K562 (cell line): ENCODE measurements at regions not wholly inside any gene's neighbourhood (a gene's known extent, or its start where the extent isn't known, plus 50 kb on each side); places are given as distances from the start of the nearest gene placed in this dataset.

Experiments
- ATAC-seq: fragments of 200-7000 bp; cut with Tn5 transposase; 3 replicates; pipeline ENCODE4 v1.9.1; 2020; ENCODE audit warnings: moderate library complexity
- BruUV-seq: library from RNA; stranded (reverse); fragments of 400-500 nt; replicated peaks from 2 replicates; lab custom pipeline; 2021; lab: Mats Ljungman, UMichigan
- CTCF ChIA-PET: fragments of 300-600 bp; formaldehyde crosslinking; extraction: SDS; loops from one replicate; lab custom pipeline; 2021; ENCODE audit warnings: low intra/inter-chr PET ratio; lab: Yijun Ruan, JAX
- POLR2A ChIA-PET: fragments of 300-600, 350-650 bp; sonication (Branson Sonifier 250); formaldehyde crosslinking; extraction: SDS; loops from one replicate; lab custom pipeline; 2021; ENCODE audit warnings: antibody characterized with exemption, inconsistent platforms; lab: Yijun Ruan, JAX
- DNase-seq, 4 experiments: peaks; one replicate each; pipeline versions ENCODE4 v3.0.0 to v3.0.0-alpha.2; 2011 to 2018; ENCODE audit warnings: low spot score in 3 of 4, mixed read lengths in 3 of 4; ENCODE audit errors: extremely low read depth in 1 of 4
- FAIRE-seq: peaks from 2 replicates; lab custom pipeline; 2011; peaks lifted over from hg19 to GRCh38; lab: Jason Lieb, UNC
- H2AFZ ChIP-seq: 2 replicates; pipeline ENCODE4 v1.6.0; 2011; ENCODE audit warnings: low read depth, low read length, control low read depth, inconsistent platforms
- H3K27ac ChIP-seq: fragments of 200-600 bp; 3 replicates; pipeline ENCODE4 v1.8.0; 2011; ENCODE audit warnings: low read depth, mild to moderate bottlenecking, control low read depth, inconsistent platforms, low read length, moderate library complexity, mixed read lengths; ENCODE audit errors: extremely low read depth
- H3K27me3 ChIP-seq, 2 experiments: fragments of 300-600 bp in 1 of 2; 2 replicates in 1 of 2; 3 replicates in 1 of 2; pipeline versions ENCODE4 v1.6.0 to v1.8.0; 2011; ENCODE audit warnings: inconsistent platforms in 2 of 2, low read length in 2 of 2, mild to moderate bottlenecking in 1 of 2, mixed read lengths in 1 of 2, moderate library complexity in 1 of 2; ENCODE audit not compliant: control insufficient read depth in 2 of 2, insufficient read depth in 2 of 2
- H3K36me3 ChIP-seq: fragments of 300-600 bp; 3 replicates; pipeline ENCODE4 v1.8.0; 2011; ENCODE audit warnings: mild to moderate bottlenecking, low read length, inconsistent platforms; ENCODE audit not compliant: control insufficient read depth, insufficient read depth
- H3K4me1 ChIP-seq, 2 experiments: fragments of 200-600 bp in 1 of 2; replicated peaks in 1 of 2; 2 replicates in 1 of 2; 3 replicates in 1 of 2; pipeline versions ENCODE4 v1.5.1 to v1.8.0; 2011; ENCODE audit warnings: inconsistent platforms in 2 of 2, low read length in 2 of 2, mild to moderate bottlenecking in 1 of 2, mixed read lengths in 1 of 2, moderate library complexity in 1 of 2; ENCODE audit not compliant: control insufficient read depth in 2 of 2, insufficient read depth in 2 of 2
- H3K4me2 ChIP-seq: 2 replicates; pipeline ENCODE4 v1.6.1; 2011; ENCODE audit warnings: low read length, control low read depth, inconsistent platforms, mixed read lengths; ENCODE audit not compliant: insufficient read depth
- H3K4me3 ChIP-seq: fragments of 200-600 bp; sonication (generic), shearing (Covaris generic); 2 replicates; pipeline ENCODE4 v1.5.1; 2016; ENCODE audit warnings: control low read depth, inconsistent platforms
- H3K79me2 ChIP-seq: fragments of 200-600 bp; 3 replicates; pipeline ENCODE4 v1.8.0; 2011; ENCODE audit warnings: low read length, inconsistent platforms; ENCODE audit not compliant: control insufficient read depth, insufficient read depth
- H3K9ac ChIP-seq, 2 experiments: 2 replicates each; pipeline versions ENCODE4 v1.6.0 to v1.6.1; 2011; ENCODE audit warnings: low read depth in 2 of 2, low read length in 2 of 2, control low read depth in 1 of 2, inconsistent platforms in 1 of 2, mild to moderate bottlenecking in 1 of 2, mixed read lengths in 1 of 2; ENCODE audit not compliant: insufficient read depth in 1 of 2
- H3K9me1 ChIP-seq: one replicate; pipeline ENCODE4 v1.6.0; 2011; ENCODE audit warnings: inconsistent platforms, mild to moderate bottlenecking, low read length, moderate library complexity; ENCODE audit not compliant: control insufficient read depth, insufficient read depth
- H3K9me3 ChIP-seq: replicated peaks from 2 replicates; pipeline ENCODE4 v1.5.1; 2011; ENCODE audit warnings: low read depth, low read length, inconsistent platforms; ENCODE audit not compliant: control insufficient read depth, insufficient read depth
- H4K20me1 ChIP-seq: replicated peaks from 2 replicates; pipeline ENCODE4 v1.6.1; 2011; ENCODE audit warnings: low read length, inconsistent platforms, mixed read lengths; ENCODE audit not compliant: control insufficient read depth, insufficient read depth
- MCM5 ChIP-seq: fragments of 450-650 bp; IDR thresholded peaks from 2 replicates; pipeline ENCODE4 v1.6.1; 2016; ENCODE audit warnings: low read depth
- ZNF384 ChIP-seq: IDR thresholded peaks from 2 replicates; pipeline ENCODE4 v1.6.1; 2012; ENCODE audit warnings: low read depth, low read length, improper control_type of control experiment
- WGBS: fragments of 100-300 bp; shearing (Covaris generic); methylation state at CpG from one replicate; pipeline ENCODE4 v1.1.6; 2016; ENCODE audit warnings: low coverage, mixed read lengths; ENCODE audit not compliant: insufficient coverage; ENCODE audit errors: missing lambda C conversion rate; 5-methylcytosine and 5-hydroxymethylcytosine counted together
- in situ Hi-C: fragments of 300-500 bp; cut with MboI; formaldehyde crosslinking; loops from 4 replicates; pipeline ENCODE4 v1.15.0; 2018; ENCODE audit warnings: inconsistent platforms, mixed read lengths
- intact Hi-C: fragments of 100-400 bp; cut with micrococcal nuclease; formaldehyde crosslinking; loops from 2 replicates; pipeline ENCODE4 v1.14.2; 2022
- TF ChIP-seq, protein P1 (sequence below), 2 experiments: fragments of 450-650 bp; IDR thresholded peaks; 2 replicates each; pipeline ENCODE4 v1.6.1; 2016; ENCODE audit warnings: mild to moderate bottlenecking in 2 of 2, borderline replicate concordance in 1 of 2, low read depth in 1 of 2, moderate library complexity in 1 of 2
- TF ChIP-seq, protein P2 (sequence below): sonication (generic); formaldehyde crosslinking; IDR thresholded peaks from 2 replicates; pipeline ENCODE4 v1.5.0; 2020; ENCODE audit warnings: missing genetic modification reagents

DNA sequence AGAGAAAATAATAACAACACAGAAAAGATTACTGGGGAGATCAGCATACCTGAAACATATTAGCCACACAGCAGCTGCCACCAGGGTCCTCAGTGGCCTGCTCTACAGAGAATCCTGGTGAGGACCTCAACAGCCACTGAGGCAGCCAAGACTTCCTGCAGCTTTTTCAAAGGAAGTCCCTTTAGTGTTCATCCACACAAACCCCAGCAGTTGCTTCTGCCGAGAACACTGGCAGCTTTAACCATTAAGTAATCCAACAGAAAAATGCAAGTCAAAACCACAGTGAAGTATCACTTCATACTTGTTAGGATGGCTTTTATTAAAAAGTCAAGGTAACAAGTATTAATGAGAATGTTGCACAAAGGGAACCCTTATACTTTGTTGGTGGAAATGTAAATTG, 542.0 kb upstream of the GCFC2 start:
- no peak for FAIRE-seq
- ATAC-seq, result no peak
- Histone ChIP-seq H3K9ac (no peak overlapping the region), H3K36me3 (no peaks in the 10 kb centered on the region), H3K4me1 (no peaks in the 10 kb centered on the region), H3K9me3 (no peaks in the 10 kb centered on the region), H4K20me1 (no peaks in the 10 kb centered on the region), H2AFZ (no peak overlapping the region), H3K27ac (no peak overlapping the region), H3K4me2 (no peak overlapping the region), H3K9me1 (no peaks in the 10 kb centered on the region), H3K4me3 (no peak overlapping the region), H3K27me3 (no peaks in the 10 kb centered on the region), H3K79me2 (no peaks in the 10 kb centered on the region)
- TF ChIP-seq ZNF384 (no peak), MCM5 (no peak)
- TF ChIP-seq, protein P1, sequence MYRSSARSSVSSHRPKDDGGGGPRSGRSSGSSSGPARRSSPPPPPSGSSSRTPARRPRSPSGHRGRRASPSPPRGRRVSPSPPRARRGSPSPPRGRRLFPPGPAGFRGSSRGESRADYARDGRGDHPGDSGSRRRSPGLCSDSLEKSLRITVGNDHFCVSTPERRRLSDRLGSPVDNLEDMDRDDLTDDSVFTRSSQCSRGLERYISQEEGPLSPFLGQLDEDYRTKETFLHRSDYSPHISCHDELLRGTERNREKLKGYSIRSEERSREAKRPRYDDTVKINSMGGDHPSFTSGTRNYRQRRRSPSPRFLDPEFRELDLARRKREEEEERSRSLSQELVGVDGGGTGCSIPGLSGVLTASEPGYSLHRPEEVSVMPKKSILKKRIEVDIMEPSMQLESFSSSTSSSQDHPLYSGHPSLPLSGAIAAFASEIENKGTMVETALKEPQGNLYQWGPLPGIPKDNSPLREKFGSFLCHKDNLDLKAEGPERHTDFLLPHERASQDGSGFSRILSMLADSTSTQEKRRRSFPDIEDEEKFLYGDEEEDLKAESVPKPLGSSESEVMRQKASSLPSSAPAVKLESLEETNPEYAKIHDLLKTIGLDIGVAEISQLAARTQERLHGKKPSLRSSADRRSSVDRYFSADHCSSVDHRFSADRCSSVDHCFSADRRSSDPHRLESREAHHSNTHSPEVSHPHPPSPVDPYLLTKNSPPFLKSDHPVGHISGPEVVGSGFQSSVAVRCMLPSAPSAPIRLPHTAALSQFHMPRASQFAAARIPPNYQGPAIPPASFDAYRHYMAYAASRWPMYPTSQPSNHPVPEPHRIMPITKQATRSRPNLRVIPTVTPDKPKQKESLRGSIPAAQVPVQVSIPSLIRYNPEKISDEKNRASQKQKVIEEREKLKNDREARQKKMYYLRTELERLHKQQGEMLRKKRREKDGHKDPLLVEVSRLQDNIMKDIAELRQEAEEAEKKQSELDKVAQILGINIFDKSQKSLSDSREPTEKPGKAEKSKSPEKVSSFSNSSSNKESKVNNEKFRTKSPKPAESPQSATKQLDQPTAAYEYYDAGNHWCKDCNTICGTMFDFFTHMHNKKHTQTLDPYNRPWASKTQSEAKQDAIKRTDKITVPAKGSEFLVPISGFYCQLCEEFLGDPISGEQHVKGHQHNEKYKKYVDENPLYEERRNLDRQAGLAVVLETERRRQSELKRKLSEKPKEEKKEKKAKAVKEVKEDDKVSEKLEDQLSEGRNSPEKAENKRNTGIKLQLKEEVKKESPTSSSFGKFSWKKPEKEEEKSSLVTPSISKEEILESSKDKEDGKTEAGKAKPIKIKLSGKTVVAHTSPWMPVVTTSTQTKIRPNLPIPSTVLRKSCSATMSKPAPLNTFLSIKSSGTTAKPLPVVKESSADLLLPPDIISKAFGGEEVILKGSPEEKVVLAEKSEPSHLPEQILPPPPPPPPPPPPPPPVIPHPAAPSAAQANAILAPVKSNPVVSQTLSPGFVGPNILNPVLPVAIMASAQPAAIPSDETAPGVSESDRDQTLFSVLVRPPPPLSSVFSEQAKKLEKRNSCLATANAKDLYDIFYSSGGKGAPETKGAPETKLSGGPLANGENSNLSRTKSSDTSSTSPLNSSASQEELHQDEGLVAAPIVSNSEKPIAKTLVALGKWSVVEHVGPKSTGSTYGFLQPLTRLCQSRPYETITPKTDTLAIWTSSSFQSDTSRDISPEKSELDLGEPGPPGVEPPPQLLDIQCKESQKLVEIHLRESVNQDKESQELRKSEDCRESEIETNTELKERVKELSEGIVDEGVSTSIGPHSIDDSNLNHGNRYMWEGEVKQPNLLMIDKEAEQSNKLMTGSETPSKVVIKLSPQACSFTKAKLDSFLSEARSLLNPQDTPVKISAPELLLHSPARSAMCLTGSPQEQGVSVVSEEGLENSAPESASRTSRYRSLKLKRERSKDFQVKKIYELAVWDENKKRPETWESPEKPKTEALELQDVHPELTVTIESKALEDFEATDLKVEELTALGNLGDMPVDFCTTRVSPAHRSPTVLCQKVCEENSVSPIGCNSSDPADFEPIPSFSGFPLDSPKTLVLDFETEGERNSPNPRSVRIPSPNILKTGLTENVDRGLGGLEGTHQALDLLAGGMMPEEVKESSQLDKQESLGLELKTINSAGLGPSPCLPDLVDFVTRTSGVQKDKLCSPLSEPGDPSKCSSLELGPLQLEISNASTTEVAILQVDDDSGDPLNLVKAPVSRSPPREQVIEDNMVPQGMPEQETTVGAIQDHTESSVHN (IDR thresholded peaks at IDR 0.05; ENCODE audit: borderline replicate concordance in 1 of 2, low read depth in 1 of 2), result no peak
- TF ChIP-seq, protein P2, sequence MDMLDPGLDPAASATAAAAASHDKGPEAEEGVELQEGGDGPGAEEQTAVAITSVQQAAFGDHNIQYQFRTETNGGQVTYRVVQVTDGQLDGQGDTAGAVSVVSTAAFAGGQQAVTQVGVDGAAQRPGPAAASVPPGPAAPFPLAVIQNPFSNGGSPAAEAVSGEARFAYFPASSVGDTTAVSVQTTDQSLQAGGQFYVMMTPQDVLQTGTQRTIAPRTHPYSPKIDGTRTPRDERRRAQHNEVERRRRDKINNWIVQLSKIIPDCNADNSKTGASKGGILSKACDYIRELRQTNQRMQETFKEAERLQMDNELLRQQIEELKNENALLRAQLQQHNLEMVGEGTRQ (CRISPR knock-in tag), result no peak
- BruUV-seq, result no TSS peak
- intact Hi-C loops, result no loop called here
- in situ Hi-C loops, result no loop called here
- DNase-seq, result no peak
- ChIA-PET POLR2A (no interaction called here), CTCF (no interaction called here)
- WGBS, result 11% methylated on average over 1 of the region's 1 CpG
